ENCODE measurements at regions not wholly inside any gene's neighbourhood (a gene's known extent, or its start where the extent isn't known, plus 50 kb on each side); places are given as distances from the start of the nearest gene placed in this dataset.
"Not testable (repeated sequence)": the region's sequence is repeated elsewhere in the genome, so short reads cannot be mapped to it uniquely, and the experiment has no call there.

- DNase-seq (ENCODE audit: extremely low spot score, insufficient read length, low read depth) (no peak), FAIRE-seq (no peak)
Observed at GRCh38 chr14:82621881-82622450, 1088.3 kb upstream of the SEL1L start.

- no peak for FAIRE-seq
- DNase-seq (ENCODE audit: extremely low spot score, insufficient read length, low read depth), result no peak
Observed at GRCh38 chr14:82626156-82627066, 1092.8 kb upstream of the SEL1L start.

GRCh38 chr14:82635915-82636314, 1102.3 kb upstream of the SEL1L start:
- no peak for FAIRE-seq
- no peak for DNase-seq (ENCODE audit: extremely low spot score, insufficient read length, low read depth)

GRCh38 chr14:82636426-82636825, 1102.8 kb upstream of the SEL1L start:
- DNase-seq (ENCODE audit: extremely low spot score, insufficient read length, low read depth) (no peak), FAIRE-seq (no peak)

- no peak for FAIRE-seq
- DNase-seq (ENCODE audit: extremely low spot score, insufficient read length, low read depth), result no peak
Observed at GRCh38 chr14:82641050-82641540, 1107.4 kb upstream of the SEL1L start.

- DNase-seq (ENCODE audit: extremely low spot score, insufficient read length, low read depth) (no peak), FAIRE-seq (no peak)
Observed at GRCh38 chr14:82642425-82642824, 1108.8 kb upstream of the SEL1L start.

- DNase-seq (ENCODE audit: extremely low spot score, insufficient read length, low read depth) (no peak), FAIRE-seq (no peak)
Observed at GRCh38 chr14:82647088-82647810, 1113.6 kb upstream of the SEL1L start.

GRCh38 chr14:82655770-82656169, 1122.1 kb upstream of the SEL1L start:
- FAIRE-seq (no peak), DNase-seq (ENCODE audit: extremely low spot score, insufficient read length, low read depth) (no peak)

GRCh38 chr14:82657186-82657675, 1123.6 kb upstream of the SEL1L start:
- DNase-seq (ENCODE audit: extremely low spot score, insufficient read length, low read depth), result no peak
- no peak for FAIRE-seq

- FAIRE-seq (no peak), DNase-seq (ENCODE audit: extremely low spot score, insufficient read length, low read depth) (no peak)
Observed at GRCh38 chr14:82661258-82661657, 1127.6 kb upstream of the SEL1L start.

- FAIRE-seq (no peak), DNase-seq (ENCODE audit: extremely low spot score, insufficient read length, low read depth) (no peak)
Observed at GRCh38 chr14:82667006-82667405, 1133.4 kb upstream of the SEL1L start.

GRCh38 chr14:82667501-82667900, 1133.8 kb upstream of the SEL1L start:
- DNase-seq (ENCODE audit: extremely low spot score, insufficient read length, low read depth) (no peak), FAIRE-seq (no peak)

GRCh38 chr14:82676403-82676802, 1142.8 kb upstream of the SEL1L start:
- DNase-seq (ENCODE audit: extremely low spot score, insufficient read length, low read depth) (no peak), FAIRE-seq (no peak)

- FAIRE-seq (no peak), DNase-seq (ENCODE audit: extremely low spot score, insufficient read length, low read depth) (no peak)
Observed at GRCh38 chr14:82689948-82690347, 1156.3 kb upstream of the SEL1L start.

GRCh38 chr14:82691191-82691590, 1157.5 kb upstream of the SEL1L start:
- DNase-seq (ENCODE audit: extremely low spot score, insufficient read length, low read depth); FAIRE-seq: not testable (repeated sequence)

- FAIRE-seq (no peak), DNase-seq (ENCODE audit: extremely low spot score, insufficient read length, low read depth) (no peak)
Observed at GRCh38 chr14:82694820-82695219, 1161.2 kb upstream of the SEL1L start.

GRCh38 chr14:82704218-82704617, 1170.6 kb upstream of the SEL1L start:
- DNase-seq (ENCODE audit: extremely low spot score, insufficient read length, low read depth) (no peak), FAIRE-seq (no peak)

- FAIRE-seq, result peak; percentile 69
- DNase-seq (ENCODE audit: extremely low spot score, insufficient read length, low read depth), result no peak
Observed at GRCh38 chr14:82710267-82710841, 1176.7 kb upstream of the SEL1L start.

GRCh38 chr14:82719617-82720016, 1186.0 kb upstream of the SEL1L start:
- DNase-seq (ENCODE audit: extremely low spot score, insufficient read length, low read depth), result no peak
- no peak for FAIRE-seq

- FAIRE-seq (no peak), DNase-seq (ENCODE audit: extremely low spot score, insufficient read length, low read depth) (no peak)
Observed at GRCh38 chr14:82720431-82720830, 1186.8 kb upstream of the SEL1L start.
